Astrocyte (in vitro differentiated cells and primary cell): ENCODE measurements at regions not wholly inside any gene's neighbourhood (a gene's known extent, or its start where the extent isn't known, plus 50 kb on each side); places are given as distances from the start of the nearest gene placed in this dataset.

ENCODE experiments used
- EZH2 ChIP-seq: IDR thresholded peaks from 2 replicates; pipeline ENCODE4 v1.6.1; 2012; ENCODE audit warnings: mild to moderate bottlenecking, low read length, inconsistent platforms; ENCODE audit not compliant: insufficient read depth
- TF ChIP-seq, protein P1 (sequence below): IDR thresholded peaks from 2 replicates; pipeline ENCODE4 v1.5.1; 2011; ENCODE audit warnings: low read depth, mild to moderate bottlenecking, inconsistent platforms, low read length, moderate library complexity; ENCODE audit not compliant: insufficient read depth

DNA sequence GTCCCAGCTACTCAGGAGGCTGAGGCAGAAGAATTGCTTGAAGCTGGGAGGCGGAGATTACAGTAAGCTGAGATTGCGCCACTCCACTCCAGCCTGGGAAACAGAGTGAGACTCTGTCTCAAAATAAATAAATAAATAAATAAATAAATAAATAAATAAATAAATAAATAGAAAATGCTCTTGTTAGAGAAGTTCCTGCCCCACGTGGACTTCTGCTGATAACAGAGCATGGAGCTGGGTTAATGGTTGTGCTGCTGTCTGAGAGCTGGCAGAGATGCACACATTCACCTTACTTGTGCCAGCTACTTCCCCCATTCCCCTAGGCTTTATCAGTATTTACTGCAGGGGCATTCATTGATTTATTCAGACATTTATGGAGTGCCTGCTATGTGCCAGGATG lies 155.2 kb upstream of the KCNG1 start:
- TF ChIP-seq, protein P1, sequence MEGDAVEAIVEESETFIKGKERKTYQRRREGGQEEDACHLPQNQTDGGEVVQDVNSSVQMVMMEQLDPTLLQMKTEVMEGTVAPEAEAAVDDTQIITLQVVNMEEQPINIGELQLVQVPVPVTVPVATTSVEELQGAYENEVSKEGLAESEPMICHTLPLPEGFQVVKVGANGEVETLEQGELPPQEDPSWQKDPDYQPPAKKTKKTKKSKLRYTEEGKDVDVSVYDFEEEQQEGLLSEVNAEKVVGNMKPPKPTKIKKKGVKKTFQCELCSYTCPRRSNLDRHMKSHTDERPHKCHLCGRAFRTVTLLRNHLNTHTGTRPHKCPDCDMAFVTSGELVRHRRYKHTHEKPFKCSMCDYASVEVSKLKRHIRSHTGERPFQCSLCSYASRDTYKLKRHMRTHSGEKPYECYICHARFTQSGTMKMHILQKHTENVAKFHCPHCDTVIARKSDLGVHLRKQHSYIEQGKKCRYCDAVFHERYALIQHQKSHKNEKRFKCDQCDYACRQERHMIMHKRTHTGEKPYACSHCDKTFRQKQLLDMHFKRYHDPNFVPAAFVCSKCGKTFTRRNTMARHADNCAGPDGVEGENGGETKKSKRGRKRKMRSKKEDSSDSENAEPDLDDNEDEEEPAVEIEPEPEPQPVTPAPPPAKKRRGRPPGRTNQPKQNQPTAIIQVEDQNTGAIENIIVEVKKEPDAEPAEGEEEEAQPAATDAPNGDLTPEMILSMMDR: no peak
- TF ChIP-seq EZH2: no peak
